Panc1 (cell line): ENCODE measurements at regions not wholly inside any gene's neighbourhood (a gene's known extent, or its start where the extent isn't known, plus 50 kb on each side); places are given as distances from the start of the nearest gene placed in this dataset.

Experiments used
- POLR2AphosphoS5 ChIP-seq: IDR thresholded peaks from 2 replicates; pipeline ENCODE4 v1.6.1; 2012; ENCODE audit warnings: mild to moderate bottlenecking, low read depth, low read length, moderate library complexity
- REST ChIP-seq, 2 experiments: IDR thresholded peaks; 2 replicates each; pipeline ENCODE4 v1.6.1; 2011 to 2012; ENCODE audit warnings: low read depth in 2 of 2, control low read depth in 1 of 2, low read length in 1 of 2, mild to moderate bottlenecking in 1 of 2, moderate library complexity in 1 of 2; ENCODE audit not compliant: insufficient read depth in 1 of 2
- SIN3A ChIP-seq: IDR thresholded peaks from 2 replicates; pipeline ENCODE4 v1.6.1; 2012; ENCODE audit warnings: low read depth, mild to moderate bottlenecking, low read length, moderate library complexity, borderline replicate concordance; ENCODE audit not compliant: insufficient read depth
- TCF7L2 ChIP-seq: IDR thresholded peaks from 2 replicates; pipeline ENCODE4 v1.6.1; 2011; ENCODE audit warnings: mild to moderate bottlenecking, low read depth, low read length, inconsistent platforms
- TF ChIP-seq, protein P1 (sequence below): fragments of 450-650 bp; IDR thresholded peaks from 2 replicates; pipeline ENCODE4 v1.5.1; 2017; ENCODE audit warnings: mild to moderate bottlenecking

- TF ChIP-seq REST (IDR thresholded peaks at IDR 0.05; ENCODE audit: insufficient read depth in 1 of 2, low read depth in 2 of 2, low read length in 1 of 2) (no peak), SIN3A (no peak), POLR2AphosphoS5 (no peak), TCF7L2 (no peak)
- TF ChIP-seq, protein P1, sequence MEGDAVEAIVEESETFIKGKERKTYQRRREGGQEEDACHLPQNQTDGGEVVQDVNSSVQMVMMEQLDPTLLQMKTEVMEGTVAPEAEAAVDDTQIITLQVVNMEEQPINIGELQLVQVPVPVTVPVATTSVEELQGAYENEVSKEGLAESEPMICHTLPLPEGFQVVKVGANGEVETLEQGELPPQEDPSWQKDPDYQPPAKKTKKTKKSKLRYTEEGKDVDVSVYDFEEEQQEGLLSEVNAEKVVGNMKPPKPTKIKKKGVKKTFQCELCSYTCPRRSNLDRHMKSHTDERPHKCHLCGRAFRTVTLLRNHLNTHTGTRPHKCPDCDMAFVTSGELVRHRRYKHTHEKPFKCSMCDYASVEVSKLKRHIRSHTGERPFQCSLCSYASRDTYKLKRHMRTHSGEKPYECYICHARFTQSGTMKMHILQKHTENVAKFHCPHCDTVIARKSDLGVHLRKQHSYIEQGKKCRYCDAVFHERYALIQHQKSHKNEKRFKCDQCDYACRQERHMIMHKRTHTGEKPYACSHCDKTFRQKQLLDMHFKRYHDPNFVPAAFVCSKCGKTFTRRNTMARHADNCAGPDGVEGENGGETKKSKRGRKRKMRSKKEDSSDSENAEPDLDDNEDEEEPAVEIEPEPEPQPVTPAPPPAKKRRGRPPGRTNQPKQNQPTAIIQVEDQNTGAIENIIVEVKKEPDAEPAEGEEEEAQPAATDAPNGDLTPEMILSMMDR, result no peak
Observed at GRCh38 chr6:67252663-67253062, 1382.4 kb upstream of the ADGRB3 start.
